ENCODE measurements at regions not wholly inside any gene's neighbourhood (a gene's known extent, or its start where the extent isn't known, plus 50 kb on each side); places are given as distances from the start of the nearest gene placed in this dataset.
"Not testable (repeated sequence)": the region's sequence is repeated elsewhere in the genome, so short reads cannot be mapped to it uniquely, and the experiment has no call there.

DNA sequence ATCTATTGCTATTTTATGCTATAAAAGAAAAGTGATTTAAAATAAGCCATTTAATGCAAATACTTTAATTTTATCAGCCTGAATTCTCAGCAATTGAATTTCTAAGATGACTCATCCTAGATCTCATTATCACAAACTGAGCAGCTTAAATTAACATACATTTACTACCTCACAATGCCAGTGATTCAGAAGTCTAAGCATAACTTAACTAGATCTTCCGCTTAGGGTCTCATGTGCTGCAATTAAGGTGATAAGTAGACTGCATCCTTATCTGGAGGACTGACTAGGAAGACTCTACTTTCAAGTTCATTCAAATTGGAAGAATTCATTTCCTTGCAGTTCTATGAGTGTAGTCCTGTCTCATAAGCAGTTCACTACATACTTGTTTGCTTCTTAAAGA, 286.6 kb downstream of the COL11A1 start:
- DNase-seq (ENCODE audit: low spot score) = no peak

GRCh38 chr1:102800406-102800805, 307.9 kb downstream of the COL11A1 start:
- DNase-seq (ENCODE audit: low spot score) = no peak

DNA sequence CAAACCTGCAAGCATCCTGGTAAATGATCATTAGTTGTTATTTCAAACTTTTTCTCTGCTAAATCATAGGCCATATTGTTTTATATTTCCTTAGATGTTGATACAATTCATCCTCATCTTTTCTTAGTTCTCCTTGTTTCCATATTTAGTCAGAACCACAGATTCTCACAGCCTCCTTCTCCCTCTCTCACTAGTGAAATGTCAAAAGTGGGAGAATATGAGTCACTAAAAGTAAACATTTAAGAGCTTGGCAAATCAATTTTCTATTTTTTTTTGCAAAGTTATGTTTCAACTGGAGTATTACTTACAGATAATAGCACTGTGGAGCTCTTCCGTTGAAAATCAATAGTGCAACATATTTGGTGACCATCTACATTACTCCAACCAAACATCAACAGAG, 308.8 kb downstream of the COL11A1 start:
- no peak for DNase-seq (ENCODE audit: low spot score)

DNA sequence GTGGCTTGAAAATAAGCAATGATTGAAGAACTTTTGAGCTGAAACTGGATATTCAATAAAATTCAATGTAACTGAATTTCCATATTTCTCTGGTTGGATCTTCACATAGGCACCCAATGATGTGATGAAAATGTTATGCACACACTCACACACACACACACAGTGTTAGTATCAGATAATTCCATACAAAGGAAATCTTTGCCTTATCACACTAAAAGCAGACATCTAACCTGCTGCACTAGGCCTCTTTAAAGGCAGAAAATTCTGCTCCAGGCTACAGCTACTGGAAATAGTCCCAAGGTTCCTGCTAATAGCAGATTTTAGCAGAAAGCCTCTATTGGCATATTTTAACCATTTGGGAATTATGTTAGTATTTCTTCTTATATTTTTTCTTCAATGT, 309.6 kb downstream of the COL11A1 start:
- DNase-seq (ENCODE audit: low spot score) = no peak

DNA sequence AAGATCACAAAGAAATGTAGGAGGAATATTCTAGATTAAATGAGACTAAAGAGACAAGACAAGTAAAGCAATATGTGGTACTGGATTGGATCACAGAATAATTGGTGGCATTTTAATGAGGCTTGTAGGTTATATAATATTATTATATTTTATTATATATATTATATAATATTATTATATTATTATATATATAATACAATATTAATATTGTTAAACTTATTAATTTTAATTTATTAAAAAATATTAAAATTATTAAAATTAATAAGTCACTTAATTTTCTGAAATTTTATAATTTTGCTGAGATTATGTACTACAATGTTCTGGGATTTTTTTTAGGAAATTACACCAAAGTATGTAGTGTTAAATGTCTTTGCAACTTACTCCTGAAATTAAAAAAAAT, 311.9 kb downstream of the COL11A1 start:
- DNase-seq (ENCODE audit: low spot score) = no peak

DNA sequence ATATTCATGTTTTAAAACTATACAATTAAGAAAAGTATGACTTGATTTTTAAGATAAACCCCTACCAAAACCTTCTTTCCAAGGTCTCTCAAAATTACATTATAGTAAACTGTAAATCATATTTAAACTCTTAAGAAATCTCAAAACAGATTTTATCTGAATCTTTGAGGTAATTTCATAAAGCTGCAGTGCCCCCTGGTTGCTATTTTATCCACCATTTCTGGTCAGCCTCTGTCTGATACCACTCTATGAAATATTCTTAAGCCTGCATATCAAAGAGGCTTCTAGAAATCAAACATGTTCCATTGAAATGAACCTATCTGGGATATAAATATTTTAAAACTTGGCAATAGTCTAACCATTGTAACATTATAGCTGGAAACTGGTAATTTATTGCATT, 317.3 kb downstream of the COL11A1 start:
- peak; percentile 56 for DNase-seq (ENCODE audit: low spot score)

GRCh38 chr1:102789951-102790350, 318.4 kb downstream of the COL11A1 start:
- DNase-seq (ENCODE audit: low spot score) = not testable (repeated sequence)

DNA sequence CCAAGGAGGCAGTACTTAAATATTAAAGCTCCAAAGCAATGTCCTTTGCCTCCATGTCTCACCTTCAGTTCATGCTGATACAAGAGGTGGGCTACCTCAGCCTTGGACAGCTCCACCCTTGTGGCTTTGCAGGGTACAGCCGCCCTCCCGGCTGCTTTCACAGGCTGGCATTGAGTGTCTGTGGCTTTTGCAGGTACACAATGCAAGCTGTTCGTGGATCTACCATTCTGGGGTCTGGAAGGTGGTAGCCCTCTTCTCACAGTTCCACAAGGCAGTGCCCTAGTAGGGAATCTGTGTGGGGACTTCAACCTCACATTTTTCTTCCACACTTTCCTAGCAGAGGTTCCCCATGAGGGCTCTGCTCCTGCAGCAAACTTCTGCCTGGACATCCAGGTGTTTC, 324.8 kb downstream of the COL11A1 start:
- DNase-seq (ENCODE audit: low spot score) = no peak

DNA sequence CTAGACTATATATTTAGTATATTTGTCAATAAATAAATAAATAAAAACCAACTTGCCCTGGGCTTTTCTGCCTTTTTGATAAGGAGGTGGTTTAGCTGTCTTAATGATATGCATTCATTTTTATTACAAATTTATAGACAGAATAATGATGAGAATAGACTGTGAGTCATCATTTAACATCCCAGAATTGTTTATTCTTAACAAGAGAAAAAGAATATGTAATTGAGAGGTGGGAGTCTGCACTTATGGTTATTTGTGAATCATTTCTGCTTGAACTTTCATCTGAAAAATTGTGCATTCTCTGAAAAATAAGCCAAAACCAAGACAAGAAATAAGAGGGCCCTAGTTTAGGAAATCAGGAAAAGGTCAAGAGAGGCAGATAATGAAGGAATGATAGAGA, 326.2 kb downstream of the COL11A1 start:
- no peak for DNase-seq (ENCODE audit: low spot score)

GRCh38 chr1:102776071-102776470, 332.3 kb downstream of the COL11A1 start:
- no peak for DNase-seq (ENCODE audit: low spot score)

- no peak for DNase-seq (ENCODE audit: low spot score)
Observed at GRCh38 chr1:102772831-102773230, 335.5 kb downstream of the COL11A1 start.

DNA sequence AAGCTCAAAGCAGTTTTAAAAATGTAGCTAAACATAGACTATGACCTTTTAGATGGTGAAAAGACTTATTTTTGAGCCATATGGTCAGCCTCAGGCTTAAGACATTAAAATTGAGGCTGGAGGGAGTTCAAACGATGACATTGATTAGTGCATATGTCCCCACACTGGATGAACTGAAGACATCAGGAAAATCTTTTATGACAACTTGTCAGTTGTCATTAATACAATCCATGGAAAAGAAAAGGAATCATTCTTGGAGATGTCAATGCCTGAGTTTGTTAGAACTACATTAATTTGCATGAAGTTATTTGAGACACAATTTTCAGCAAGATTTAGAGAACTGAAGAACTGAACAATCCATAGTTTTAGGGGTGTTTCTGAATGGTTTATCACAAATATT, 349.9 kb downstream of the COL11A1 start:
- DNase-seq (ENCODE audit: low spot score) = peak; percentile 21

- DNase-seq (ENCODE audit: low spot score) = peak; percentile 91
Observed at GRCh38 chr1:102757363-102757762, 351.0 kb downstream of the COL11A1 start.

DNA sequence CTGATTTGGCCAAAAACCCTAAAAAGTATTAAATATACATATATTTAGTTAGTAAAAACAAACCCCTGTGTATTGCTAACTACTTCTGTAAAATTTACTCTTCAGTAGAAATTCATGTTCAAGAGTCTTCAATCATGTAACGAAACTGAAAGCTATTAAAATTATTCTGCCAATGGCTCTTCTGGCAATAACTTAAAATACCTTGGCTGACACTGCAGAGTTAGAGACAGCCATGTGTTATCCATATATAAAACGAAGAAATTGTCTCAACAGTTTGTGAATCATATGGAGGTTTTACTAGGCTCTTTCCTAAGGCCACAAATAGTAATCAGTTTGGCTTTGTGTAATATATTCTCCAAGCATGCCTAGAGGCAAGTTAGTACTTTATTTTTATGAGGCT, 357.2 kb downstream of the COL11A1 start:
- no peak for DNase-seq (ENCODE audit: low spot score)

GRCh38 chr1:102742426-102742825, 365.9 kb downstream of the COL11A1 start:
- no peak for DNase-seq (ENCODE audit: low spot score)

- DNase-seq (ENCODE audit: low spot score) = no peak
Observed at GRCh38 chr1:102733491-102734236, 374.7 kb downstream of the COL11A1 start.

DNA sequence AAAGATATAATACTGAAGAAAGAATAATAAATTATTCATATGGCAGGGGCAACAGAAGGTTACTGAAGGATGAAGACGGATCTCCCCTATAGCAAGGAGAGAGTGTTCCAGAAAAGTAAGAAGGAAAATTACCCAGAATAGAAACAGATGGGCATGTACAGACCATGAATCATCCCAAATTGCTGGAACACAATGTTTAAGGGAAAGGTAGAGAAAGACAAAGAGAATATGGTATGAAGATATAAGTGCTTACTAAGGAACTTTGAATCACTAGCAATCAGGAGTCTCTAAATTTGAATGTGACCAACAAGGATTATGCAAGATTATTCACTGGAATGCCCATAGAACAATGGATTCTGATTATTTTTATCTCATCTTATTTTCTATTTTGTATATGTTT, 375.4 kb downstream of the COL11A1 start:
- no peak for DNase-seq (ENCODE audit: low spot score)

DNA sequence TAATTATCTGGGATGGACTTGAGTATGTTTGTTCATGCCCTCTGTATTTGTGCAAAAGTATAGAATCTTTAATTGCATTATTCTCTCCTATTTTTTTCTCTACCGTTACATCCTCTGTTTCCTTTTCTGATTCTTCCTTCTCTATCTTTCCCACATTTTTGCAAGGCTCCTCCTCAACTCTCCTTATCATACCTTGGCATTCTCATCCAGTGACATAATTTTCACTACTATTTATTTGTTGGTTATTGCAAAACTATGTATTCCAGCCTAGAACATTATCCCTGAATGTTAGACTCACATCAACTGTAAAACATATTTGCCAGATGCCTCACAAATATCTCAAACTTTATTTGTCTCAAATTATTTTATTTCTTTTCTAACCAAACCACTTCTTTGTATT, 381.9 kb downstream of the COL11A1 start:
- no peak for DNase-seq (ENCODE audit: low spot score)

- no peak for DNase-seq (ENCODE audit: low spot score)
Observed at GRCh38 chr1:102724741-102725140, 383.6 kb downstream of the COL11A1 start.

DNA sequence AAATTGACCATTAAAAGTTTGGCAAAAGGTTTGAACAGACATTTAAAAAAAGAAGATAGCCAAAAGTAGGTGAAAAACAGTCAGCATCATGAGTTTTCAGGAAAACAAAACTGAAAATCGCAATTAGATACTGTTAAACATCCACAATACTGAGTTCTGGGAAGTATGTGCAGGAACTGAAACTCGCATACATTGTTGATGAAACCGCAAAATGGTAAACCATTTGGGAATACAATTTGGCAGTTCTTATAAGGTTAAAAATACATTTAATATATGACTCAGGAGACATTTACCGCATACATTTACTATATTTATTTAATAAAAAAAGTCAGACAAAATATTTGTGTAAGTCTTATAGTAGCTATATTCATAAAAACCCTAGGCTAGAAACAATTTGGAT, 393.2 kb downstream of the COL11A1 start:
- DNase-seq (ENCODE audit: low spot score) = no peak

- no peak for DNase-seq (ENCODE audit: low spot score)
Observed at GRCh38 chr1:102699524-102699923, 408.8 kb downstream of the COL11A1 start.

DNA sequence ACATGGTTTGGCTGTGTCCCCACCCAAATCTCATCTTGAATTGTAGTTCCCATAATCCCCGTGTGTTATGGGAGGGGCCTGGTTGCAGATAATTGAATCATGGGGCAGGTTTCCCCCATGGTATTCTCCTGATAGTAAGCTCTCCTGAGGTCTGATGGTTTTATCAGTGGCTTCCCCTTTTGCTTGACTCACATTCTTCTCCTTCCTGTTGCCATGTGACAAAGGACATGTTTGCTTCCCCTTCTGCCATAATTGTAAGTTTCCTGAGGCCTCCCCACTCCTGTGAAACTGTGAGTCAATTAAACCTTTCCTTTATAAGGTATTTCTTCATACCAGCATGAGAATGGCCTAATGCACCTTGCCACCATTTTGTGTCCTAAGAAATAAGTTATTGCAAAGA, 415.0 kb downstream of the COL11A1 start:
- no peak for DNase-seq (ENCODE audit: low spot score)

DNA sequence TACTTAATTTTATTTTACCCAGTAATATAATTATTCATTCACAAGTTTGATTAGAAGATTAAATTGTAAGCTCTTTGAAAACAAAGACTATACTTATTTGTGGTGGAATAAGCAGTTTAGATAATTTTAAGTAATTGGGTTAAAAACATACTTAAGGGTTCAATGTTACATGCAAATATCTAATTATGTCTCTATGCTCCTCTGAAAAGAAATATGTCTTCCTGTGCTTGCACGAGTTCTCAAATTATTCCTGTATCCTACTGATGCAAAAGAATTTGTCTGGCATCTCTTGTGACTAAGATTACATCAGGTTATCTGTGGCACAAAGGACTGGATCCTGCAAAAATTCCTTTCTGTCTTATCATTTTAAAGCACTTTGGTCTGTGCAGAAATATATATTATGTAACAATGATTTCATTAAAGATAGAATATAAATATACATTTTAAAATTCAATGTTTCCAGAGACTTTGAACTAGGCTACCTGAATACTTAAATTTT, 416.7 kb downstream of the COL11A1 start:
- no peak for DNase-seq (ENCODE audit: low spot score)

- DNase-seq (ENCODE audit: low spot score) = no peak
Observed at GRCh38 chr1:102687383-102687782, 420.9 kb downstream of the COL11A1 start.

Measured in SK-N-DZ (cell line).